PFSK-1 (cell line): ENCODE measurements at regions not wholly inside any gene's neighbourhood (a gene's known extent, or its start where the extent isn't known, plus 50 kb on each side); places are given as distances from the start of the nearest gene placed in this dataset.

Experiments used
- FOXP2 ChIP-seq: optimal IDR thresholded peaks from 2 replicates; pipeline ENCODE3; 2011; ENCODE audit warnings: borderline replicate concordance, control low read depth, inconsistent platforms; ENCODE audit not compliant: insufficient read depth; ENCODE audit errors: extremely low read length, extremely low read depth
- POLR2AphosphoS5 ChIP-seq: IDR thresholded peaks from 2 replicates; pipeline ENCODE4 v1.6.1; 2012; ENCODE audit warnings: low read depth, mild to moderate bottlenecking, control low read depth, low read length, moderate library complexity
- SIN3A ChIP-seq: IDR thresholded peaks from 2 replicates; pipeline ENCODE4 v1.6.1; 2012; ENCODE audit warnings: mild to moderate bottlenecking, low read length, moderate library complexity, borderline replicate concordance; ENCODE audit not compliant: insufficient read depth
- TAF1 ChIP-seq: IDR thresholded peaks from 2 replicates; pipeline ENCODE4 v1.6.1; 2012; ENCODE audit warnings: low read length, control low read depth, borderline replicate concordance; ENCODE audit not compliant: insufficient read depth
- TF ChIP-seq, protein P1 (sequence below), 2 experiments: IDR thresholded peaks; 2 replicates each; pipeline versions ENCODE4 v1.6.1 to v1.8.0; 2011 to 2012; ENCODE audit warnings: low read depth in 2 of 2, low read length in 2 of 2, control low read depth in 1 of 2, inconsistent platforms in 1 of 2, mild to moderate bottlenecking in 1 of 2, moderate library complexity in 1 of 2; ENCODE audit not compliant: insufficient read depth in 1 of 2

DNA sequence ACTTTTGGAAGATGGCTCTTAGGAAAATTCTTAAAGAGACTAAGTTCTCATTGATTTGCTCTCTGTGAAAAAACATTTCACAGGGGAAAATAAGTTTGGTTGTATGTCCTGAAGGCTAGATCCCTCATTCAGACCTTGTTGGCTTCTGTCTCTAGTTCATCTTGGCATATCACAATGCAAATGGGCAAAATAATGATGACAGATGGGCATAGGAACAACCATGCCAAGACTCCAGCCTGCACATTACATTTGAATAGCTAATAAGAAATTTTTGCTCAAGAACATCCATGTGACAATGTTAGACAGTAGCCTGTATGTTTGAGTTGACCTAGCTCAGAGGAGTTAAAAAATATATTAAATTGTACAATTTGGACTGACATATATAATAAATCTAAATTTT is 292.9 kb downstream of the PLA2G4A start:
- no peak for TF ChIP-seq POLR2AphosphoS5
- no peak for TF ChIP-seq FOXP2
- no peak for TF ChIP-seq SIN3A
- TF ChIP-seq TAF1: no peak
- TF ChIP-seq, protein P1, sequence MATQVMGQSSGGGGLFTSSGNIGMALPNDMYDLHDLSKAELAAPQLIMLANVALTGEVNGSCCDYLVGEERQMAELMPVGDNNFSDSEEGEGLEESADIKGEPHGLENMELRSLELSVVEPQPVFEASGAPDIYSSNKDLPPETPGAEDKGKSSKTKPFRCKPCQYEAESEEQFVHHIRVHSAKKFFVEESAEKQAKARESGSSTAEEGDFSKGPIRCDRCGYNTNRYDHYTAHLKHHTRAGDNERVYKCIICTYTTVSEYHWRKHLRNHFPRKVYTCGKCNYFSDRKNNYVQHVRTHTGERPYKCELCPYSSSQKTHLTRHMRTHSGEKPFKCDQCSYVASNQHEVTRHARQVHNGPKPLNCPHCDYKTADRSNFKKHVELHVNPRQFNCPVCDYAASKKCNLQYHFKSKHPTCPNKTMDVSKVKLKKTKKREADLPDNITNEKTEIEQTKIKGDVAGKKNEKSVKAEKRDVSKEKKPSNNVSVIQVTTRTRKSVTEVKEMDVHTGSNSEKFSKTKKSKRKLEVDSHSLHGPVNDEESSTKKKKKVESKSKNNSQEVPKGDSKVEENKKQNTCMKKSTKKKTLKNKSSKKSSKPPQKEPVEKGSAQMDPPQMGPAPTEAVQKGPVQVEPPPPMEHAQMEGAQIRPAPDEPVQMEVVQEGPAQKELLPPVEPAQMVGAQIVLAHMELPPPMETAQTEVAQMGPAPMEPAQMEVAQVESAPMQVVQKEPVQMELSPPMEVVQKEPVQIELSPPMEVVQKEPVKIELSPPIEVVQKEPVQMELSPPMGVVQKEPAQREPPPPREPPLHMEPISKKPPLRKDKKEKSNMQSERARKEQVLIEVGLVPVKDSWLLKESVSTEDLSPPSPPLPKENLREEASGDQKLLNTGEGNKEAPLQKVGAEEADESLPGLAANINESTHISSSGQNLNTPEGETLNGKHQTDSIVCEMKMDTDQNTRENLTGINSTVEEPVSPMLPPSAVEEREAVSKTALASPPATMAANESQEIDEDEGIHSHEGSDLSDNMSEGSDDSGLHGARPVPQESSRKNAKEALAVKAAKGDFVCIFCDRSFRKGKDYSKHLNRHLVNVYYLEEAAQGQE (IDR thresholded peaks at IDR 0.05; ENCODE audit: insufficient read depth in 1 of 2, low read depth in 2 of 2, low read length in 2 of 2): no peak

DNA sequence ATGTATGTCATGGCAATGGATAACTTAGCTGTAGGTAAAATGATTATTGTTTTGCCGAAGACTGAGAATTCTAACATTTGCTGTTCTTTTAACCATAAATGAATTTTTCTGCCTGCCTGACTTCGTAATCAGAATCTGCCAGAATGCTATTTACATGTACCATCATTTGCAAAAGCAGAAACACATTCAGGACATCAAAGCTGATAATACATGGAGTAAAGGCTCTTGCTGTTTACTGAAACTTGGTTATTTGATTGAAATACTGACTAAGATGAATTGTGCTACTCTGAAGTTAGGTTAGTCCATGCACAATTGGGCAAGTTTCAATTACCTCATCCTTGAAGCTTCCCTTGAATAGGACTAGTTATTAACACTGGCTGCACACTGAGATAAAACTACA is 293.8 kb downstream of the PLA2G4A start:
- TF ChIP-seq, protein P1 (IDR thresholded peaks at IDR 0.05; ENCODE audit: insufficient read depth in 1 of 2, low read depth in 2 of 2, low read length in 2 of 2): no peak
- no peak for TF ChIP-seq TAF1

DNA sequence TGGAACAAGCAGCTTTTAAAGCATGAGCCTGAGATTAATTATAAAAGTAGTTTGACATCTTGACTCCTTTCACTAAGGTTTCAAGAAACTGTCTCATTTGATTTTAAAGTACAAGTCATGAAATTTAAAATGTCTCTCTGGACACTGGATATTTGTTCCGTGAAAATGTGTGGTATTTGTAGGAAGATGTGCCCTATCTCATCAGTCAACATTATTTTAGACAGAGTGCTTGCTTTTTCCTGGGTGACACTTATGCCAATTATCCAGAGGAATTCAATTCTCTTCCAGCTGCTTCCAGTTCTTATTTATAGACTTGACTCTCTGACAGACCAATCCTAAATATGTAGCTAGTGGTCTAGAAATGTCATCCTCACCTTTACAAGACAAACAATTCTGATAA is 300.4 kb downstream of the PLA2G4A start:
- no peak for TF ChIP-seq TAF1
- no peak for TF ChIP-seq POLR2AphosphoS5
- TF ChIP-seq, protein P1 (IDR thresholded peaks at IDR 0.05; ENCODE audit: insufficient read depth in 1 of 2, low read depth in 2 of 2, low read length in 2 of 2): no peak
- TF ChIP-seq SIN3A: no peak

DNA sequence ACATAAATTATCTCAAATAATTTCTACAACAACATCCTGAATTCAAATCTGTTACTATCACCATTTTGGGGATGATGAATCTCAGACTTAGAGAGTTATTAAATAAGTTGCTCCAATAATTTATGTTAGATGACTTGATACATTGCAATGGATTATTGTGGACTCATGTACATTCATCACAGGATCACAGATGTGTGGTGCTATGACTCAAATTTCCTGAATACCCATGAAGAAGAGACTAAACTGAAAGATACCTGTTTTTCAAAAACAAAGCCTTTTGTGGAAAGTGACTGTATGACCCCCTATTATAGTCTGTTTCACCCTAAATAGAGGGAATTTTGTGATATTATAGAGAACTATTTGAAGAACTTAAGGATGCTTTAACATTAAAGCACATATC is 315.0 kb downstream of the PLA2G4A start:
- TF ChIP-seq FOXP2: no peak
- no peak for TF ChIP-seq POLR2AphosphoS5
- TF ChIP-seq SIN3A: no peak
- TF ChIP-seq, protein P1 (IDR thresholded peaks at IDR 0.05; ENCODE audit: insufficient read depth in 1 of 2, low read depth in 2 of 2, low read length in 2 of 2): no peak
- TF ChIP-seq TAF1: no peak

DNA sequence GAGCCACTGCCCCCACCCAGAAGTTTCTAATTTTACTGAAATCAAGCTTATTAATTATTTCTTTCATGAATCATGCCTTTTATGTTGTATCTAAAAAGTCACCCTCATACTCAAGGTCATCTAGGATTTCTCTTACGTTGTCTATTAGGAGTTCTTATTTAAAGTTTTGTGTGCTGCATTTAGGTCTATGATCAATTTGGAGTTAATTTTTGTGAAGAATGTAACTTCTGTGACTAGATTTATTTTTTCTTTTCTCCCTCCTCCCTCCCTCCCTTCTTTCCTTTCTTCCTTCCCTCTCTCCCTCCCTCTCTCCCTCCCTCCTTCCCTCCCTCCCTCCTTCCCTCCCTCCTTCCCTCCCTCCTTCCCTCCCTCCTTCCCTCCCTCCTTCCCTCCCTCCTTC is 317.6 kb downstream of the PLA2G4A start:
- TF ChIP-seq POLR2AphosphoS5 (no peak), FOXP2 (no peak), SIN3A (no peak), TAF1 (no peak)
- TF ChIP-seq, protein P1 (IDR thresholded peaks at IDR 0.05; ENCODE audit: insufficient read depth in 1 of 2, low read depth in 2 of 2, low read length in 2 of 2): no peak
